OCI-LY1 (cell line): ENCODE measurements at regions not wholly inside any gene's neighbourhood (a gene's known extent, or its start where the extent isn't known, plus 50 kb on each side); places are given as distances from the start of the nearest gene placed in this dataset.

Experiments
- CTCF ChIP-seq: fragments of 200-600 bp; sonication (generic), shearing (Covaris generic); IDR thresholded peaks from 2 replicates; pipeline ENCODE4 v1.5.1; 2017; ENCODE audit warnings: mild to moderate bottlenecking, antibody characterized with exemption, low read length, moderate library complexity, mixed read lengths
- EZH2 ChIP-seq: fragments of 200-600 bp; sonication (generic), shearing (Covaris generic); IDR thresholded peaks from 2 replicates; pipeline ENCODE4 v1.8.0; 2017; ENCODE audit warnings: borderline replicate concordance, mixed run types, mild to moderate bottlenecking, antibody characterized with exemption, low read length, moderate library complexity, mixed read lengths

GRCh38 chr2:5215989-5216607 is 476.1 kb upstream of the SOX11 start:
- TF ChIP-seq CTCF = no peak
- TF ChIP-seq EZH2 = no peak
